Adrenal gland (tissue), 9 donors: ENCODE measurements at regions not wholly inside any gene's neighbourhood (a gene's known extent, or its start where the extent isn't known, plus 50 kb on each side); places are given as distances from the start of the nearest gene placed in this dataset.
"Not testable (repeated sequence)": the region's sequence is repeated elsewhere in the genome, so short reads cannot be mapped to it uniquely, and the experiment has no call there.

Source experiments
- DNase-seq, 7 donors: peaks; one replicate each; pipeline ENCODE4 v3.0.0-alpha.2; 2019 to 2020
- H3K27ac ChIP-seq, 5 donors: fragments of 200-600 bp; sonication (generic) in 4 of 5; 1 replicate in 3 of 5; 2 replicates in 2 of 5; pipeline versions ENCODE4 v1.5.1 to v1.8.0; 2016 to 2020; ENCODE audit warnings: mild to moderate bottlenecking in 1 of 5
- H3K27me3 ChIP-seq: fragments of 200-600 bp; 2 replicates; pipeline ENCODE4 v1.8.0; 2021
- H3K36me3 ChIP-seq, 2 donors: fragments of 200-600 bp; replicated peaks in 1 of 2; 1 replicate in 1 of 2; 2 replicates in 1 of 2; pipeline versions ENCODE4 v1.5.1 to v1.8.0; 2018 to 2022
- H3K4me1 ChIP-seq, 2 donors: fragments of 200-600 bp; replicated peaks in 1 of 2; 1 replicate in 1 of 2; 2 replicates in 1 of 2; pipeline versions ENCODE4 v1.5.1 to v1.8.0; 2018 to 2021
- H3K4me3 ChIP-seq, 4 donors: fragments of 200-600 bp; sonication (generic) in 3 of 4; one replicate each; pipeline ENCODE4 v1.5.1; 2016 to 2018
- H3K9me3 ChIP-seq, 3 donors: fragments of 200-600 bp; sonication (generic) in 1 of 3; replicated peaks in 1 of 3; 1 replicate in 2 of 3; 2 replicates in 1 of 3; pipeline versions ENCODE4 v1.5.1 to v1.8.0; 2016 to 2021
- CTCF ChIP-seq, 6 experiments: fragments of 450-650 bp in 4 of 6; fragments of 200-600 bp in 2 of 6; sonication (generic) in 1 of 6; IDR thresholded peaks; 1 replicate in 5 of 6; 2 replicates in 1 of 6; pipeline versions ENCODE4 v1.5.1 to v1.8.0; 2016 to 2021; ENCODE audit warnings: antibody characterized with exemption in 6 of 6, mild to moderate bottlenecking in 2 of 6, moderate library complexity in 1 of 6
- POLR2A ChIP-seq, 2 donors: fragments of 450-650 bp; IDR thresholded peaks; one replicate each; pipeline ENCODE4 v1.6.1; 2017; ENCODE audit warnings: antibody characterized with exemption in 2 of 2, mild to moderate bottlenecking in 2 of 2, moderate library complexity in 1 of 2
- WGBS, 4 donors: extraction: QIAGEN DNeasy Blood & Tissue Kit in 2 of 4; methylation state at CpG; one replicate each; pipeline versions ENCODE4 v1.1.5 to v1.1.7; 2013 to 2017; 5-methylcytosine and 5-hydroxymethylcytosine counted together
- intact Hi-C, 2 donors: fragments of 100-400 bp; cut with DNase I; formaldehyde crosslinking; loops; one replicate each; pipeline versions ENCODE4 v1.14.1 to v1.15.0; 2022 to 2023
- small RNA-seq, 2 donors: library from RNA; depleted of rRNA; stranded (forward); fragments of <200 nt; gene quantifications; one replicate each; pipeline ENCODE3, GENCODE V24; 2016
- donor health status: healthy with polysubstance abuse.
- donor health status: Bipolar disorder and iron deficiency.
- donor health status: DM: yes; HTN: yes; CAD: no.
- donor health status: DM: no; HTN: no; CAD: no.
- donor health status: DM: no; HTN: no; CAD: no.

- Histone ChIP-seq H3K27ac (no peak overlapping the region), H3K9me3 (peaks cover 0 to 1% (median 0%) of the 10 kb centered on the region in 3 donors), H3K27me3 (no peaks in the 10 kb centered on the region), H3K4me3 (no peak overlapping the region), H3K36me3 (no peaks in the 10 kb centered on the region), H3K4me1 (no peaks in the 10 kb centered on the region)
- no peak for DNase-seq
- no peak for TF ChIP-seq POLR2A (IDR thresholded peaks at IDR 0.05)
- no peak for TF ChIP-seq CTCF (IDR thresholded peaks at IDR 0.05)
- intact Hi-C loops: no loop called here
Measured at GRCh38 chr5:86557920-86558319, 59.8 kb upstream of the COX7C start.

GRCh38 chr5:86565197-86565789 is 52.4 kb upstream of the COX7C start:
- Histone ChIP-seq H3K4me3 (no peak overlapping the region), H3K36me3 (no peaks in the 10 kb centered on the region), H3K27me3 (no peaks in the 10 kb centered on the region), H3K4me1 (no peaks in the 10 kb centered on the region), H3K9me3 (no peaks in the 10 kb centered on the region), H3K27ac (no peak overlapping the region)
- TF ChIP-seq POLR2A (IDR thresholded peaks at IDR 0.05) (no peak), CTCF (IDR thresholded peaks at IDR 0.05) (no peak)
- DNase-seq: no peak
- 64 to 73% (median 67%) methylated on average over 8 of the region's 8 CpGs for WGBS, 4 donors
- intact Hi-C loops: no loop called here

GRCh38 chr5:86566030-86566429 is 51.7 kb upstream of the COX7C start:
- H3K9me3 ChIP-seq, DNase-seq, H3K4me1 ChIP-seq, H3K27ac ChIP-seq, intact Hi-C loops, H3K4me3 ChIP-seq, H3K27me3 ChIP-seq, H3K36me3 ChIP-seq: not testable (repeated sequence)
- WGBS, 4 donors: 33 to 51% (median 45%) methylated on average over 3 of the region's 3 CpGs

Small RNA genes in the stretch of these regions (small RNA-seq; reads per million reads assigned to genes)
- 0 reads per million in 2 donors for gene RBBP4P6
